Lung (tissue), 11 donors: ENCODE measurements at regions not wholly inside any gene's neighbourhood (a gene's known extent, or its start where the extent isn't known, plus 50 kb on each side); places are given as distances from the start of the nearest gene placed in this dataset.

Source experiments
- ATAC-seq: fragments of 200-7000 bp; cut with Tn5 transposase; one replicate; pipeline ENCODE4 v1.9.1; 2020; ENCODE audit warnings: moderate number of reproducible peaks; ENCODE audit not compliant: insufficient read depth, low FRiP score
- DNase-seq, 3 donors: peaks; one replicate each; pipeline ENCODE4 v3.0.0-alpha.2; 2013 to 2017
- H3K27ac ChIP-seq, 2 donors: one replicate each; pipeline ENCODE4 v1.5.1; 2013; ENCODE audit warnings: mild to moderate bottlenecking in 2 of 2, moderate library complexity in 2 of 2, control low read depth in 1 of 2, inconsistent platforms in 1 of 2, low read depth in 1 of 2, low read length in 1 of 2
- H3K27me3 ChIP-seq, 3 donors: one replicate each; pipeline ENCODE4 v1.5.1; 2013; ENCODE audit warnings: low read length in 2 of 3; ENCODE audit not compliant: control insufficient read depth in 3 of 3, insufficient read depth in 3 of 3
- H3K36me3 ChIP-seq, 4 donors: one replicate each; pipeline ENCODE4 v1.5.1; 2013; ENCODE audit warnings: low read length in 4 of 4, mild to moderate bottlenecking in 1 of 4, moderate library complexity in 1 of 4; ENCODE audit not compliant: control insufficient read depth in 4 of 4, insufficient read depth in 4 of 4
- H3K4me1 ChIP-seq, 5 donors: one replicate each; pipeline ENCODE4 v1.5.1; 2013; ENCODE audit warnings: low read length in 5 of 5, mild to moderate bottlenecking in 2 of 5, moderate library complexity in 1 of 5; ENCODE audit not compliant: control insufficient read depth in 5 of 5, insufficient read depth in 5 of 5
- H3K4me3 ChIP-seq: one replicate; pipeline ENCODE4 v1.5.1; 2013; ENCODE audit warnings: mild to moderate bottlenecking, control low read depth, moderate library complexity
- H3K9ac ChIP-seq, 2 donors: one replicate each; pipeline ENCODE4 v1.5.1; 2013; ENCODE audit warnings: low read length in 2 of 2, control low read depth in 1 of 2; ENCODE audit not compliant: insufficient read depth in 1 of 2
- H3K9me3 ChIP-seq, 4 donors: one replicate each; pipeline ENCODE4 v1.5.1; 2013; ENCODE audit warnings: low read length in 3 of 4, mild to moderate bottlenecking in 1 of 4, moderate library complexity in 1 of 4; ENCODE audit not compliant: control insufficient read depth in 4 of 4, insufficient read depth in 3 of 4
- CTCF ChIP-seq: IDR thresholded peaks from 2 replicates; pipeline ENCODE4 v1.5.1; 2012; ENCODE audit warnings: mild to moderate bottlenecking; ENCODE audit errors: control extremely low read depth, extremely low read depth
- WGBS, 2 donors: extraction: QIAGEN DNeasy Blood & Tissue Kit; methylation state at CpG; one replicate each; pipeline ENCODE4 v1.1.7; 2013; 5-methylcytosine and 5-hydroxymethylcytosine counted together
- donor health status: control.
- donor health status: control.
- donor health status: Bipolar disorder and iron deficiency.
- donor health status: healthy.
- donor health status: DM: yes; HTN: yes; CAD: no.

DNA sequence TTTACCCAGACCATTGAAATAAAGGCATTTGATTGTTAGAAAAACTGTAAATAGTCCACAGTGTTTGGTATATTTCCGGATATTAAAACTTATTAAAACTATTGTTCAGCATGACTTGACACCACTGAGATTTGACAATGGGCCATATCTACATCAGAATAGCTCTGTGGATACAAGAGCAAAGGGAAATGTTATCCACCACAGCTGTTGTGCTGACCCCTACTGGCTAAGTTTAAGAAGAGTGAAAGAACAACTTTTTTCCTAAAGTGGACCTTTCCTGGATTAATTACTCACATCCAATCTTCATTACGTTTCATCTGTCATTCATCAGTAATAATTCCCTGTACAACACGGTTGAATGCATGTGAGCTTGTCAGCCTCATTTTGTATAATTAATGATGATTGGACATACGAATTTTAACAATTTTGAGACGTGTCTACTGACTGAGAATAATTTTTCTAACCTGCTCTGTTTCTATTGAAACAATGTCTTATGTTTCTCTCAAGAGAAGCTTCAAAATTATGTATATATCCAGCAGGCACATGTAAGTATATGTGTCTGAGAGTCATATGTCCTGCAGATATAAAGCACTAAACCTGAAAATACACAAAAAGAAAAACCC, 1952.6 kb downstream of the MAT2B start:
- TF ChIP-seq CTCF: peak; percentile 18
- H3K4me1 ChIP-seq: no peaks in the 10 kb centered on the region
- H3K27me3 ChIP-seq: no peaks in the 10 kb centered on the region
- ATAC-seq (no peak), DNase-seq (peak in 2 of 3 donors; percentile 63 to 80)
- H3K9me3 ChIP-seq: no peaks in the 10 kb centered on the region
- 26 to 48% methylated on average over 5 of the region's 5 CpGs for WGBS, 2 donors
- H3K4me3 ChIP-seq: no peak overlapping the region
- no peak overlapping the region for H3K27ac ChIP-seq
- no peaks in the 10 kb centered on the region for H3K36me3 ChIP-seq
- no peak overlapping the region for H3K9ac ChIP-seq

DNA sequence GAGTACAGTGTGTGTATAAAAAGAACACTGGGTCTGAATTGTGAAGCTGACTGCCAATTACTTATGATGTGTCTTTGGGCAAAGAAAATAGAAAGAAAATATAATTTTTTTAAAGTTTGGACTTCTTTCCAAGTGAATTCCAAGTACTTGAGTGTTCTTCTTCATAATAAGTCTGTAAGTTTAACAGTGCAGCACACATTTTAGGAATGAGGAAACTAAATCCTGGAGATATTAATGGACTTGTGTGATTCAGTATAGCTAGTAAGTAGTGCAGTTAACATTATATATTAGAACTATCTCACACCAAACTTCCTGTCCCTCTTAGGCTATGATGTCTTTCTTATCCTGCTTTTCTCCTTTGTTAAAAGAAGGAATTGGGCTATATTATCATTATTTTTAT, 1953.8 kb downstream of the MAT2B start:
- no peak overlapping the region for H3K4me3 ChIP-seq
- H3K36me3 ChIP-seq: no peaks in the 10 kb centered on the region
- H3K4me1 ChIP-seq: no peaks in the 10 kb centered on the region
- no peak overlapping the region for H3K9ac ChIP-seq
- no peaks in the 10 kb centered on the region for H3K27me3 ChIP-seq
- H3K27ac ChIP-seq: no peak overlapping the region
- ATAC-seq (no peak), DNase-seq (no peak)
- no peaks in the 10 kb centered on the region for H3K9me3 ChIP-seq
- TF ChIP-seq CTCF: no peak

DNA sequence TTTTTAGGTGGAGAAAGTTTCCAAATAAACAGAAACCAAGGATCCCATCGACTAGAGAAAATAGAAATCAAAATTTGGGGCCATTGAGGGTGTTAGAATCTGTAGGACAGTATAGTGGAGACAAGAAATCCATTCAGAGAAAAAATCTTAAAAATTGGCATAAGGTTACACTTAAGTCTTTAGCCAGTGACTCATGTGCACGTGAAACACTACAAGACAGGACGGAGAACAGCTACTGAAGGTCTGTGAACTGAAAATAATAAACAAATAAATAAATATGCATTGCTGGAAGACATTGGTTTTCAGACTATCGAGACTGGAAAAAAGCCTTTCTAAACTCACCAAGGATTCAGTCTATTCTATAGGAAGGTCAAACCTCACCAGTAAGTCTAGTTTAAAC, 1955.5 kb downstream of the MAT2B start:
- no peak for TF ChIP-seq CTCF
- WGBS, 2 donors: 85 to 92% methylated on average over 4 of the region's 4 CpGs
- H3K9me3 ChIP-seq: peaks cover 0 to 1% (median 0%) of the 10 kb centered on the region in 4 donors

GRCh38 chr5:165477546-165477945, 1972.1 kb downstream of the MAT2B start:
- no peak for TF ChIP-seq CTCF
- H3K4me1 ChIP-seq: no peaks in the 10 kb centered on the region
- WGBS, 2 donors: 91 to 98% methylated on average over 3 of the region's 3 CpGs

More for the DNA sequence above, 1955.5 kb downstream of the MAT2B start:
- ATAC-seq: no peak
- H3K27me3 ChIP-seq: no peaks in the 10 kb centered on the region
- H3K27ac ChIP-seq: no peak overlapping the region
- H3K4me1 ChIP-seq: no peaks in the 10 kb centered on the region
- no peak for DNase-seq
- H3K4me3 ChIP-seq: no peak overlapping the region
- H3K36me3 ChIP-seq: no peaks in the 10 kb centered on the region
- H3K9ac ChIP-seq: no peak overlapping the region

More at GRCh38 chr5:165477546-165477945, 1972.1 kb downstream of the MAT2B start:
- no peaks in the 10 kb centered on the region for H3K27me3 ChIP-seq
- DNase-seq (no peak), ATAC-seq (no peak)
- no peaks in the 10 kb centered on the region for H3K9me3 ChIP-seq
- no peak overlapping the region for H3K9ac ChIP-seq
- no peak overlapping the region for H3K27ac ChIP-seq
- H3K4me3 ChIP-seq: no peak overlapping the region
- no peaks in the 10 kb centered on the region for H3K36me3 ChIP-seq
